PC-9 (cell line): ENCODE measurements at regions not wholly inside any gene's neighbourhood (a gene's known extent, or its start where the extent isn't known, plus 50 kb on each side); places are given as distances from the start of the nearest gene placed in this dataset.

Experiments used
- EZH2 ChIP-seq: fragments of 200-600 bp; sonication (generic); IDR thresholded peaks from 2 replicates; pipeline ENCODE4 v1.8.0; 2017; ENCODE audit warnings: antibody characterized with exemption, low read depth
- TF ChIP-seq, protein P1 (sequence below): fragments of 200-600 bp; sonication (generic); conservative IDR thresholded peaks from 2 replicates; pipeline ENCODE4 v1.6.1; 2017; ENCODE audit warnings: mixed run types, antibody characterized with exemption, mild to moderate bottlenecking, moderate library complexity

DNA sequence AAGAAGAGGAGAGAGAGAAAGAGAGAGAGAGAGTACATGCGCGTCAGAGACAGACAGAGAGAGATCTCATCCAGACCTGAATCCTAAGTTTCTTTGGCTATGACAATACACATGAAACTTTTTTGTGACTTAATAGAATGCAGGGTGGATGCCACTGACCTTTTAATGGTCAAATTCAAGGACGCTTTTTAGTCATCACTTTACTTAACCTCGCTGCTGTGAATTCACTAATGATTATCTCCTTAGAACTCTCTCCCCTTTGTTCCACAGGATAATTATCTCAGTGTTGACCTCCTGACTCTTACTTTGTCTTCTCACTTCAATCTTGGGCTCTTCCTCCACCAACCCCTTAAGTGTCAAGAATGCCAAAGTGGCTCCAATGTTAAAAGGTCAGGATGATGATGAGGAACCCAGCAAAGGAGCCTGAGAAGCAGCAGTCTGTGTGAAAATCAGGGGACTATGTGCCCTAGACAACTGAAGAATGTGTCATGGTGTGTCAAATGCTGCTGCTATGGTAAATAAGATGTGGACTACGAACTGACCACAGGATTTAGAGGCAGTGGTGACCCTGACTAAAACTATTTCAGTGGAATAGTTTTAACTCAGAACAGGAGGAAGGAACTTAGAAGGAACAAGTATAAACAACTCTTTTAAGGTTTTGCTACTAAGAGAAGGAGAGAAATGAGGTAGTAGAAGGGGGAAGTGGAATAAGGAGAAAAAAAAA lies 382.1 kb downstream of the ZEB2 start:
- TF ChIP-seq, protein P1, sequence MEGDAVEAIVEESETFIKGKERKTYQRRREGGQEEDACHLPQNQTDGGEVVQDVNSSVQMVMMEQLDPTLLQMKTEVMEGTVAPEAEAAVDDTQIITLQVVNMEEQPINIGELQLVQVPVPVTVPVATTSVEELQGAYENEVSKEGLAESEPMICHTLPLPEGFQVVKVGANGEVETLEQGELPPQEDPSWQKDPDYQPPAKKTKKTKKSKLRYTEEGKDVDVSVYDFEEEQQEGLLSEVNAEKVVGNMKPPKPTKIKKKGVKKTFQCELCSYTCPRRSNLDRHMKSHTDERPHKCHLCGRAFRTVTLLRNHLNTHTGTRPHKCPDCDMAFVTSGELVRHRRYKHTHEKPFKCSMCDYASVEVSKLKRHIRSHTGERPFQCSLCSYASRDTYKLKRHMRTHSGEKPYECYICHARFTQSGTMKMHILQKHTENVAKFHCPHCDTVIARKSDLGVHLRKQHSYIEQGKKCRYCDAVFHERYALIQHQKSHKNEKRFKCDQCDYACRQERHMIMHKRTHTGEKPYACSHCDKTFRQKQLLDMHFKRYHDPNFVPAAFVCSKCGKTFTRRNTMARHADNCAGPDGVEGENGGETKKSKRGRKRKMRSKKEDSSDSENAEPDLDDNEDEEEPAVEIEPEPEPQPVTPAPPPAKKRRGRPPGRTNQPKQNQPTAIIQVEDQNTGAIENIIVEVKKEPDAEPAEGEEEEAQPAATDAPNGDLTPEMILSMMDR = no peak
- TF ChIP-seq EZH2 = no peak
